ENCODE measurements at regions not wholly inside any gene's neighbourhood (a gene's known extent, or its start where the extent isn't known, plus 50 kb on each side); places are given as distances from the start of the nearest gene placed in this dataset.

GRCh38 chr13:83024232-83024631, 858.0 kb downstream of the SLITRK1 start:
- TF ChIP-seq, protein P1, sequence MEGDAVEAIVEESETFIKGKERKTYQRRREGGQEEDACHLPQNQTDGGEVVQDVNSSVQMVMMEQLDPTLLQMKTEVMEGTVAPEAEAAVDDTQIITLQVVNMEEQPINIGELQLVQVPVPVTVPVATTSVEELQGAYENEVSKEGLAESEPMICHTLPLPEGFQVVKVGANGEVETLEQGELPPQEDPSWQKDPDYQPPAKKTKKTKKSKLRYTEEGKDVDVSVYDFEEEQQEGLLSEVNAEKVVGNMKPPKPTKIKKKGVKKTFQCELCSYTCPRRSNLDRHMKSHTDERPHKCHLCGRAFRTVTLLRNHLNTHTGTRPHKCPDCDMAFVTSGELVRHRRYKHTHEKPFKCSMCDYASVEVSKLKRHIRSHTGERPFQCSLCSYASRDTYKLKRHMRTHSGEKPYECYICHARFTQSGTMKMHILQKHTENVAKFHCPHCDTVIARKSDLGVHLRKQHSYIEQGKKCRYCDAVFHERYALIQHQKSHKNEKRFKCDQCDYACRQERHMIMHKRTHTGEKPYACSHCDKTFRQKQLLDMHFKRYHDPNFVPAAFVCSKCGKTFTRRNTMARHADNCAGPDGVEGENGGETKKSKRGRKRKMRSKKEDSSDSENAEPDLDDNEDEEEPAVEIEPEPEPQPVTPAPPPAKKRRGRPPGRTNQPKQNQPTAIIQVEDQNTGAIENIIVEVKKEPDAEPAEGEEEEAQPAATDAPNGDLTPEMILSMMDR (IDR thresholded peaks at IDR 0.05), result no peak
- no peak for TF ChIP-seq POLR2A (IDR thresholded peaks at IDR 0.05)
